NCI-H1105 treated with DMSO at 0.1 percent for 48 hours (cell line): ENCODE measurements at regions not wholly inside any gene's neighbourhood (a gene's known extent, or its start where the extent isn't known, plus 50 kb on each side); places are given as distances from the start of the nearest gene placed in this dataset.

Experiments used
- DNase-seq: peaks from one replicate; lab custom pipeline; 2025; lab: John Stamatoyannopoulos, UW

- DNase-seq: no peak
These were observed 56.0 kb upstream of the OR5AK2 start for GRCh38 chr11:56932572-56933220.

- no peak for DNase-seq
These were observed 65.6 kb upstream of the OR5AK2 start for GRCh38 chr11:56923116-56923515.

- no peak for DNase-seq
These were observed 66.3 kb upstream of the OR5AK2 start for GRCh38 chr11:56922421-56922820.

- DNase-seq: no peak
These were observed 70.9 kb upstream of the OR5AK2 start for GRCh38 chr11:56917708-56918400.

GRCh38 chr11:56916587-56916986 lies 72.1 kb upstream of the OR5AK2 start:
- DNase-seq: no peak

GRCh38 chr11:56916162-56916561 lies 72.6 kb upstream of the OR5AK2 start:
- DNase-seq: no peak

- DNase-seq: no peak
These were observed 77.4 kb upstream of the OR5AK2 start for GRCh38 chr11:56911312-56911711.

- DNase-seq: no peak
These were observed 77.9 kb upstream of the OR5AK2 start for GRCh38 chr11:56910785-56911184.

GRCh38 chr11:56910046-56910773 lies 78.5 kb upstream of the OR5AK2 start:
- DNase-seq: no peak

- no peak for DNase-seq
These were observed 79.2 kb upstream of the OR5AK2 start for GRCh38 chr11:56909563-56909962.

- DNase-seq: no peak
These were observed 79.6 kb upstream of the OR5AK2 start for GRCh38 chr11:56909080-56909479.

- no peak for DNase-seq
These were observed 82.0 kb upstream of the OR5AK2 start for GRCh38 chr11:56906683-56907148.

GRCh38 chr11:56905936-56906335 lies 82.8 kb upstream of the OR5AK2 start:
- no peak for DNase-seq

- no peak for DNase-seq
These were observed 83.3 kb upstream of the OR5AK2 start for GRCh38 chr11:56905442-56905841.

- no peak for DNase-seq
These were observed 89.9 kb upstream of the OR5AK2 start for GRCh38 chr11:56898856-56899255.

- no peak for DNase-seq
These were observed 98.0 kb upstream of the OR5AK2 start for GRCh38 chr11:56890584-56891305.

- no peak for DNase-seq
These were observed 98.7 kb upstream of the OR5AK2 start for GRCh38 chr11:56889986-56890385.

- DNase-seq: no peak
These were observed 100.8 kb upstream of the OR5AK2 start for GRCh38 chr11:56887940-56888339.

- DNase-seq: no peak
These were observed 102.3 kb upstream of the OR5AK2 start for GRCh38 chr11:56886455-56886854.

- DNase-seq: no peak
These were observed 102.9 kb upstream of the OR5AK2 start for GRCh38 chr11:56885854-56886253.

- no peak for DNase-seq
These were observed 103.5 kb upstream of the OR5AK2 start for GRCh38 chr11:56885177-56885576.

GRCh38 chr11:56883371-56883987 lies 105.2 kb upstream of the OR5AK2 start:
- no peak for DNase-seq
